OCI-LY1 (cell line): ENCODE measurements at regions not wholly inside any gene's neighbourhood (a gene's known extent, or its start where the extent isn't known, plus 50 kb on each side); places are given as distances from the start of the nearest gene placed in this dataset.

Source experiments
- CTCF ChIP-seq: fragments of 200-600 bp; sonication (generic), shearing (Covaris generic); IDR thresholded peaks from 2 replicates; pipeline ENCODE4 v1.5.1; 2017; ENCODE audit warnings: mild to moderate bottlenecking, antibody characterized with exemption, low read length, moderate library complexity, mixed read lengths
- EZH2 ChIP-seq: fragments of 200-600 bp; sonication (generic), shearing (Covaris generic); IDR thresholded peaks from 2 replicates; pipeline ENCODE4 v1.8.0; 2017; ENCODE audit warnings: borderline replicate concordance, mixed run types, mild to moderate bottlenecking, antibody characterized with exemption, low read length, moderate library complexity, mixed read lengths

GRCh38 chr18:2414235-2414634 lies 157.1 kb downstream of the METTL4 start:
- TF ChIP-seq EZH2 (no peak), CTCF (no peak)
